ENCODE measurements at regions not wholly inside any gene's neighbourhood (a gene's known extent, or its start where the extent isn't known, plus 50 kb on each side); places are given as distances from the start of the nearest gene placed in this dataset.

GRCh38 chr11:33505093-33505492, 195.5 kb downstream of the C11orf91 start:
- no peaks in the 10 kb centered on the region for H3K4me1 ChIP-seq (ENCODE audit: control insufficient read depth in 1 of 2, insufficient read depth in 1 of 2, low read depth in 1 of 2, low read length in 1 of 2)
- H3K36me3 ChIP-seq, result no peaks in the 10 kb centered on the region
- H3K9me3 ChIP-seq, result no peaks in the 10 kb centered on the region
- H3K27ac ChIP-seq, result no peak overlapping the region
- TF ChIP-seq, protein P1, sequence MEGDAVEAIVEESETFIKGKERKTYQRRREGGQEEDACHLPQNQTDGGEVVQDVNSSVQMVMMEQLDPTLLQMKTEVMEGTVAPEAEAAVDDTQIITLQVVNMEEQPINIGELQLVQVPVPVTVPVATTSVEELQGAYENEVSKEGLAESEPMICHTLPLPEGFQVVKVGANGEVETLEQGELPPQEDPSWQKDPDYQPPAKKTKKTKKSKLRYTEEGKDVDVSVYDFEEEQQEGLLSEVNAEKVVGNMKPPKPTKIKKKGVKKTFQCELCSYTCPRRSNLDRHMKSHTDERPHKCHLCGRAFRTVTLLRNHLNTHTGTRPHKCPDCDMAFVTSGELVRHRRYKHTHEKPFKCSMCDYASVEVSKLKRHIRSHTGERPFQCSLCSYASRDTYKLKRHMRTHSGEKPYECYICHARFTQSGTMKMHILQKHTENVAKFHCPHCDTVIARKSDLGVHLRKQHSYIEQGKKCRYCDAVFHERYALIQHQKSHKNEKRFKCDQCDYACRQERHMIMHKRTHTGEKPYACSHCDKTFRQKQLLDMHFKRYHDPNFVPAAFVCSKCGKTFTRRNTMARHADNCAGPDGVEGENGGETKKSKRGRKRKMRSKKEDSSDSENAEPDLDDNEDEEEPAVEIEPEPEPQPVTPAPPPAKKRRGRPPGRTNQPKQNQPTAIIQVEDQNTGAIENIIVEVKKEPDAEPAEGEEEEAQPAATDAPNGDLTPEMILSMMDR (IDR thresholded peaks at IDR 0.05), result no peak
- H3K27me3 ChIP-seq, result peaks cover 50% of the 10 kb centered on the region
- no peak overlapping the region for H3K4me3 ChIP-seq (ENCODE audit: low read depth in 1 of 2, low read length in 1 of 2)

DNA sequence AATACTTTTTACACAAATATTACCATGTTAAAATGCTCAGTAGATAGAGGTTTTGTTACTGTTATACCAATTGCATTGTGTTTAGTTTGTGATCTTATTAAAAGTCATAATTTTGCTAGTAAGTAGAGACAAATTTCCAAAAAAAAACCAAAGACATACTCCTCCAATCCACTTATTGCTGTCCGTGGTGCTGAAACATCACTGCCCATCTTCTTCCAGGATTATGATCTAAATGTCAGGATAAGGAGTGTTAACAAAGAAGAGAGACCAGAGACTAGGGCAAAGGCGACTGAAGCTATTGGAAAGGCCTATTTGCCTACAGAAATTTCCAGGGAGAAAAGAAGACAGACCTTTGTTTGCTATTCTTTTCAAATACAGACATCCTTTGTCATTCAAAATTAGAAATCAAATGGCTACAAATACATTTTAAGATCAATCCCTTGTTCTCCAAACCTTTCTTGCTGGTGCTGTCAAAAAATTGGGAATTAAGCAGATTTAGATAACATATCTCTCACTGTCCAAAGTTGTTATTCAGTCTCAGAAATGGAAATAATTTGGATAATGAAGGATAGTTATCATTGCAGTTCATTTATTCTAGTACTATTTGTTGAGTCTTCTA, 199.7 kb downstream of the C11orf91 start:
- Histone ChIP-seq H3K9me3 (no peaks in the 10 kb centered on the region), H3K27ac (no peak overlapping the region), H3K27me3 (peaks cover 31% of the 10 kb centered on the region), H3K4me1 (ENCODE audit: control insufficient read depth in 1 of 2, insufficient read depth in 1 of 2, low read depth in 1 of 2, low read length in 1 of 2) (no peaks in the 10 kb centered on the region), H3K4me3 (ENCODE audit: low read depth in 1 of 2, low read length in 1 of 2) (no peak overlapping the region), H3K36me3 (no peaks in the 10 kb centered on the region)
- TF ChIP-seq, protein P1 (IDR thresholded peaks at IDR 0.05), result no peak

- Histone ChIP-seq H3K4me1 (ENCODE audit: control insufficient read depth in 1 of 2, insufficient read depth in 1 of 2, low read depth in 1 of 2, low read length in 1 of 2) (no peaks in the 10 kb centered on the region), H3K27ac (no peak overlapping the region), H3K9me3 (no peaks in the 10 kb centered on the region), H3K4me3 (ENCODE audit: low read depth in 1 of 2, low read length in 1 of 2) (no peak overlapping the region), H3K36me3 (no peaks in the 10 kb centered on the region), H3K27me3 (peaks cover 30% of the 10 kb centered on the region)
- TF ChIP-seq, protein P1 (IDR thresholded peaks at IDR 0.05), result no peak
Observed at GRCh38 chr11:33500332-33500731, 200.3 kb downstream of the C11orf91 start.

DNA sequence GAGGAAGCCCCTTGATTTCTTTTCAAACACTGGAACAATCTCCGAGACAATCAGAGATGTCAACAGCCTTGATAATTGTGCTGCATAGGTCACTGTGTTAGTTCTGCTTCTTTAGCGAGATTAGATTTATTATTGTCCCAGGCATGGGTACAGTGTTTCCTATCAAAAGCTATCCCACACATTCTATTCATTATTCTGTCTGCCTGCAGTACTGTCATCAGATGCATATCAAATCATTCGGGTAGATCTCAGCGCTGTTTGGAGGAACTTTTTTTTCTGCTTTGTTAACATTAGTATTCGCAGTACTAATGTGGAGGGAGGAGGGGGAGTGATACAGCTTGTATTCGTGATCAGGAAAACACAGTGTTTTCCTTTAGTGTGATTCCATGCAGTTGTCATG, 208.0 kb downstream of the C11orf91 start:
- Histone ChIP-seq H3K4me1 (ENCODE audit: control insufficient read depth in 1 of 2, insufficient read depth in 1 of 2, low read depth in 1 of 2, low read length in 1 of 2) (no peaks in the 10 kb centered on the region), H3K9me3 (no peaks in the 10 kb centered on the region), H3K27ac (no peak overlapping the region), H3K27me3 (peaks cover 73% of the 10 kb centered on the region), H3K36me3 (no peaks in the 10 kb centered on the region), H3K4me3 (ENCODE audit: low read depth in 1 of 2, low read length in 1 of 2) (no peak overlapping the region)
- TF ChIP-seq, protein P1 (IDR thresholded peaks at IDR 0.05), result no peak

- Histone ChIP-seq H3K27me3 (peaks cover 72% of the 10 kb centered on the region), H3K4me3 (ENCODE audit: low read depth in 1 of 2, low read length in 1 of 2) (no peak overlapping the region), H3K9me3 (no peaks in the 10 kb centered on the region), H3K36me3 (no peaks in the 10 kb centered on the region), H3K27ac (no peak overlapping the region), H3K4me1 (ENCODE audit: control insufficient read depth in 1 of 2, insufficient read depth in 1 of 2, low read depth in 1 of 2, low read length in 1 of 2) (no peaks in the 10 kb centered on the region)
- TF ChIP-seq, protein P1 (IDR thresholded peaks at IDR 0.05), result no peak
Observed at GRCh38 chr11:33490842-33491370, 209.7 kb downstream of the C11orf91 start.
